Ureter (tissue), 1 donor: ENCODE measurements at regions not wholly inside any gene's neighbourhood (a gene's known extent, or its start where the extent isn't known, plus 50 kb on each side); places are given as distances from the start of the nearest gene placed in this dataset.

Source experiments
- DNase-seq: peaks from one replicate; pipeline ENCODE4 v3.0.0-alpha.2; 2020; ENCODE audit warnings: low spot score
- donor health status: DM: yes; HTN: yes; CAD: no.

- DNase-seq: no peak
These were observed 337.6 kb upstream of the HSF2 start for GRCh38 chr6:122061855-122062254.

GRCh38 chr6:122063076-122063475 is 336.4 kb upstream of the HSF2 start:
- no peak for DNase-seq

- DNase-seq: no peak
These were observed 335.7 kb upstream of the HSF2 start for GRCh38 chr6:122063761-122064160.

- no peak for DNase-seq
These were observed 333.3 kb upstream of the HSF2 start for GRCh38 chr6:122066200-122066599.

GRCh38 chr6:122068291-122068769 is 331.1 kb upstream of the HSF2 start:
- DNase-seq: no peak

- DNase-seq: no peak
These were observed 329.5 kb upstream of the HSF2 start for GRCh38 chr6:122069932-122070331.

- no peak for DNase-seq
These were observed 327.3 kb upstream of the HSF2 start for GRCh38 chr6:122072014-122072647.

GRCh38 chr6:122075084-122075838 is 324.2 kb upstream of the HSF2 start:
- no peak for DNase-seq

GRCh38 chr6:122075917-122076316 is 323.5 kb upstream of the HSF2 start:
- no peak for DNase-seq

- DNase-seq: no peak
These were observed 321.8 kb upstream of the HSF2 start for GRCh38 chr6:122077603-122078002.

GRCh38 chr6:122078481-122078880 is 321.0 kb upstream of the HSF2 start:
- DNase-seq: no peak

GRCh38 chr6:122079916-122080315 is 319.5 kb upstream of the HSF2 start:
- DNase-seq: no peak

- no peak for DNase-seq
These were observed 317.5 kb upstream of the HSF2 start for GRCh38 chr6:122081921-122082320.

- no peak for DNase-seq
These were observed 317.1 kb upstream of the HSF2 start for GRCh38 chr6:122082370-122082769.

GRCh38 chr6:122092366-122092765 is 307.1 kb upstream of the HSF2 start:
- DNase-seq: no peak

- no peak for DNase-seq
These were observed 301.2 kb upstream of the HSF2 start for GRCh38 chr6:122098201-122098678.

- no peak for DNase-seq
These were observed 297.4 kb upstream of the HSF2 start for GRCh38 chr6:122102026-122102425.

- DNase-seq: no peak
These were observed 292.1 kb upstream of the HSF2 start for GRCh38 chr6:122107256-122107852.

- no peak for DNase-seq
These were observed 290.4 kb upstream of the HSF2 start for GRCh38 chr6:122109075-122109474.

GRCh38 chr6:122114717-122115116 is 284.7 kb upstream of the HSF2 start:
- no peak for DNase-seq

GRCh38 chr6:122116119-122116834 is 283.2 kb upstream of the HSF2 start:
- no peak for DNase-seq
